ENCODE measurements at regions not wholly inside any gene's neighbourhood (a gene's known extent, or its start where the extent isn't known, plus 50 kb on each side); places are given as distances from the start of the nearest gene placed in this dataset.

DNA sequence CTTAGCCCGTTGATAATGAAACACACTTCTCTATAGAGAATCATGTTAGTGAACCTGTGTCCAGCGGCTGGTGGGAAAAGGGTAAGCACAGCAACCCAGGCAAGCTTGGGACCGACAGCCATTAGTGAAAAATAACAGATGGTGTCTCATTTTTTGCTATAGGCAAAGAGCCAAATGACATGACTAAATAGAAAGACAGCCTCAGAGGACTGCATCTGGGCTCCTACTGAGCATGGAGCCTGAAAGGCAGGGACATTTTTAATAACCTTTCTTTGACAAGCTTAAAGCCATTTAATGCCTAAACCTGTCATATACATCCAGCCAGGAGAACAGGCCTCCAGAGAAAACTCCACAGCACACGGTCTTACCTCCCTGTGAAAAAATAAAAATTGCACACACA, 67.0 kb downstream of the FANCF start:
- no peaks in the 10 kb centered on the region for H3F3A ChIP-seq (ENCODE audit: insufficient read depth, low read length, poor library complexity, severe bottlenecking)
- no peaks in the 10 kb centered on the region for H3K36me3 ChIP-seq (ENCODE audit: insufficient read depth, low read length)
- peak overlapping the region; percentile 72 for H3K27ac ChIP-seq (ENCODE audit: low read length)
- no peaks in the 10 kb centered on the region for H4K20me1 ChIP-seq (ENCODE audit: insufficient read depth)
- no peak overlapping the region for H3K9ac ChIP-seq (ENCODE audit: low read length)
- no peaks in the 10 kb centered on the region for H3K9me2 ChIP-seq (ENCODE audit: insufficient read depth, low read length)
- H2AFZ ChIP-seq (ENCODE audit: low read depth, low read length) = peak overlapping the region; percentile 34
- H3K4me2 ChIP-seq (ENCODE audit: low read length) = no peak overlapping the region
- TF ChIP-seq TAF1 (IDR thresholded peaks at IDR 0.05; ENCODE audit: low read depth) (no peak), EP300 (conservative IDR thresholded peaks at IDR 0.05; ENCODE audit: poor library complexity, severe bottlenecking) (peak; percentile 44)
- no peaks in the 10 kb centered on the region for H3K79me2 ChIP-seq (replicated peaks; ENCODE audit: insufficient read depth, low read length)
- no peaks in the 10 kb centered on the region for H3K27me3 ChIP-seq (ENCODE audit: insufficient read depth, low read depth, low read length)
- H3K9me3 ChIP-seq (ENCODE audit: low read length) = no peaks in the 10 kb centered on the region
- peak overlapping the region; percentile 27 for H3K4me3 ChIP-seq (ENCODE audit: low read length)

DNA sequence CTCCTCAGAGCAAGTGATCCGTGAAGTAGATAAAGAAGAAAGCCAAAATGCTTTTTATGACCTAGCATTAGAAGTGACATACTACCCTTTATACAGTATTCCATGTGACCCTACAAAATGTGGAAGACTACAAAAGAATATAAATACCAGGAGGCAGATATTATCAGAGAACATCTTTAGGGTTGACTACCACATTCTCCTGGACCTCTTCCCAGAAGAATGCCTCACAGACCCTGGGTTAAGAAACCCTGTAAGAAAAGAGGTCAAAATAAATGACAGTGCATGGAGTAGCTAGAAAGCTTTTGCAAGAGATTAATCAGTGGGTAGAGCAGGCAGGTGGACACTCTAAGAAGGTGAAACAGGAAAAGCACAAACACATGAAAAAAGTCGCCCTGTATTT, 69.2 kb downstream of the FANCF start:
- no peak overlapping the region for H2AFZ ChIP-seq (ENCODE audit: low read depth, low read length)
- no peak for TF ChIP-seq SMC3 (conservative IDR thresholded peaks at IDR 0.05; ENCODE audit: poor library complexity)
- no peak for TF ChIP-seq MXI1 (conservative IDR thresholded peaks at IDR 0.05; ENCODE audit: poor library complexity, severe bottlenecking)
- no peak for TF ChIP-seq REST (IDR thresholded peaks at IDR 0.05; ENCODE audit: borderline replicate concordance)
- TF ChIP-seq RAD21 (conservative IDR thresholded peaks at IDR 0.05) = no peak
- TF ChIP-seq, protein P1, sequence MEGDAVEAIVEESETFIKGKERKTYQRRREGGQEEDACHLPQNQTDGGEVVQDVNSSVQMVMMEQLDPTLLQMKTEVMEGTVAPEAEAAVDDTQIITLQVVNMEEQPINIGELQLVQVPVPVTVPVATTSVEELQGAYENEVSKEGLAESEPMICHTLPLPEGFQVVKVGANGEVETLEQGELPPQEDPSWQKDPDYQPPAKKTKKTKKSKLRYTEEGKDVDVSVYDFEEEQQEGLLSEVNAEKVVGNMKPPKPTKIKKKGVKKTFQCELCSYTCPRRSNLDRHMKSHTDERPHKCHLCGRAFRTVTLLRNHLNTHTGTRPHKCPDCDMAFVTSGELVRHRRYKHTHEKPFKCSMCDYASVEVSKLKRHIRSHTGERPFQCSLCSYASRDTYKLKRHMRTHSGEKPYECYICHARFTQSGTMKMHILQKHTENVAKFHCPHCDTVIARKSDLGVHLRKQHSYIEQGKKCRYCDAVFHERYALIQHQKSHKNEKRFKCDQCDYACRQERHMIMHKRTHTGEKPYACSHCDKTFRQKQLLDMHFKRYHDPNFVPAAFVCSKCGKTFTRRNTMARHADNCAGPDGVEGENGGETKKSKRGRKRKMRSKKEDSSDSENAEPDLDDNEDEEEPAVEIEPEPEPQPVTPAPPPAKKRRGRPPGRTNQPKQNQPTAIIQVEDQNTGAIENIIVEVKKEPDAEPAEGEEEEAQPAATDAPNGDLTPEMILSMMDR (IDR thresholded peaks at IDR 0.05; ENCODE audit: poor library complexity, severe bottlenecking) = no peak
- TF ChIP-seq TAF1 (IDR thresholded peaks at IDR 0.05; ENCODE audit: low read depth) = no peak
- TF ChIP-seq EZH2 (IDR thresholded peaks at IDR 0.05; ENCODE audit: borderline replicate concordance, insufficient read depth, low read length, poor library complexity, severe bottlenecking) = no peak
- no peaks in the 10 kb centered on the region for H3K9me3 ChIP-seq (ENCODE audit: low read length)
- H3K4me3 ChIP-seq (ENCODE audit: low read length) = no peak overlapping the region
- no peaks in the 10 kb centered on the region for H4K20me1 ChIP-seq (ENCODE audit: insufficient read depth)
- H3F3A ChIP-seq (ENCODE audit: insufficient read depth, low read length, poor library complexity, severe bottlenecking) = no peaks in the 10 kb centered on the region
- no peaks in the 10 kb centered on the region for H3K79me2 ChIP-seq (replicated peaks; ENCODE audit: insufficient read depth, low read length)
- H3K36me3 ChIP-seq (ENCODE audit: insufficient read depth, low read length) = no peaks in the 10 kb centered on the region
- H3K9me2 ChIP-seq (ENCODE audit: insufficient read depth, low read length) = no peaks in the 10 kb centered on the region
- H3K27me3 ChIP-seq (ENCODE audit: insufficient read depth, low read depth, low read length) = no peaks in the 10 kb centered on the region
- no peak overlapping the region for H3K4me2 ChIP-seq (ENCODE audit: low read length)
- no peak overlapping the region for H3K27ac ChIP-seq (ENCODE audit: low read length)
- no peak overlapping the region for H3K9ac ChIP-seq (ENCODE audit: low read length)

- H3K27me3 ChIP-seq (ENCODE audit: insufficient read depth, low read depth, low read length) = no peaks in the 10 kb centered on the region
- H4K20me1 ChIP-seq (ENCODE audit: insufficient read depth) = no peaks in the 10 kb centered on the region
- no peak overlapping the region for H3K4me2 ChIP-seq (ENCODE audit: low read length)
- no peak overlapping the region for H3K9ac ChIP-seq (ENCODE audit: low read length)
- H3K9me2 ChIP-seq (ENCODE audit: insufficient read depth, low read length) = no peaks in the 10 kb centered on the region
- H3F3A ChIP-seq (ENCODE audit: insufficient read depth, low read length, poor library complexity, severe bottlenecking) = no peaks in the 10 kb centered on the region
- no peak overlapping the region for H3K27ac ChIP-seq (ENCODE audit: low read length)
- no peaks in the 10 kb centered on the region for H3K79me2 ChIP-seq (replicated peaks; ENCODE audit: insufficient read depth, low read length)
- no peak overlapping the region for H3K4me3 ChIP-seq (ENCODE audit: low read length)
- H2AFZ ChIP-seq (ENCODE audit: low read depth, low read length) = no peak overlapping the region
- H3K36me3 ChIP-seq (ENCODE audit: insufficient read depth, low read length) = no peaks in the 10 kb centered on the region
- TF ChIP-seq POLR2AphosphoS5 (IDR thresholded peaks at IDR 0.05) (no peak), REST (IDR thresholded peaks at IDR 0.05; ENCODE audit: borderline replicate concordance) (no peak), MXI1 (conservative IDR thresholded peaks at IDR 0.05; ENCODE audit: poor library complexity, severe bottlenecking) (no peak)
- no peaks in the 10 kb centered on the region for H3K9me3 ChIP-seq (ENCODE audit: low read length)
Measured at GRCh38 chr11:22555881-22556280, 69.7 kb downstream of the FANCF start.

Measured in neural cell (in vitro differentiated cells).